Large intestine (tissue), 3 donors: ENCODE measurements at regions not wholly inside any gene's neighbourhood (a gene's known extent, or its start where the extent isn't known, plus 50 kb on each side); places are given as distances from the start of the nearest gene placed in this dataset.
"Not testable (repeated sequence)": the region's sequence is repeated elsewhere in the genome, so short reads cannot be mapped to it uniquely, and the experiment has no call there.

Source experiments
- DNase-seq, 2 donors: peaks; one replicate each; pipeline versions ENCODE4 v3.0.0 to v3.0.0-alpha.2; 2013
- H3K27ac ChIP-seq: one replicate; pipeline ENCODE4 v1.5.1; 2013; ENCODE audit warnings: low read length
- H3K27me3 ChIP-seq: 2 replicates; pipeline ENCODE4 v1.6.1; 2013; ENCODE audit warnings: low read length; ENCODE audit not compliant: control insufficient read depth, insufficient read depth
- H3K36me3 ChIP-seq: 2 replicates; pipeline ENCODE4 v1.6.1; 2013; ENCODE audit warnings: low read length; ENCODE audit not compliant: control insufficient read depth, insufficient read depth
- H3K4me1 ChIP-seq: one replicate; pipeline ENCODE4 v1.6.1; 2013; ENCODE audit warnings: low read length; ENCODE audit not compliant: control insufficient read depth, insufficient read depth
- H3K4me3 ChIP-seq: one replicate; pipeline ENCODE4 v1.5.1; 2013; ENCODE audit warnings: low read length
- H3K9me3 ChIP-seq: one replicate; pipeline ENCODE4 v1.6.1; 2013; ENCODE audit warnings: mild to moderate bottlenecking, low read depth, low read length, moderate library complexity; ENCODE audit not compliant: control insufficient read depth
- WGBS: methylation state at CpG from one replicate; pipeline ENCODE4 v1.1.5; 2013; ENCODE audit warnings: low lambda C conversion rate; ENCODE audit not compliant: insufficient coverage; 5-methylcytosine and 5-hydroxymethylcytosine counted together

DNA sequence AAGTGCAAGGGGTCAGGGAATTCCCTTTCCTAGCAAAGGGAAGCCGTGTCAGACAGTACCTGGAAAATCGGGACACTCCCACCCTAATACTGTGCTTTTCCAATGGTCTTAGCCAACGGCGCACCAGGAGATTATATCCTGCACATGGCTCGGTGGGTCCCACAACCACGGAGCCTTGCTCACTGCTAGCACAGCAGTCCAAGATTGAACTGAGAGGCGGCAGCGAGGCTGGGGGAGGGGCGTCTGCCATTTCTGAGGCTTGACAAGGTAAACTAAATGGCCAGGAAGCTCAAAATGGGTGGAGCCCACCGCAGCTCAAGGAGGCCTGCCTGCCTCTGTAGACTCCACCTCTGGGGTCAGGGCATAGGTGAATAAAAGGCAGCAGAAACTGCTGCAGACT, 76.5 kb upstream of the LINC00632 start:
- DNase-seq, H3K4me1 ChIP-seq, H3K27ac ChIP-seq, H3K36me3 ChIP-seq, H3K4me3 ChIP-seq, H3K9me3 ChIP-seq, H3K27me3 ChIP-seq: not testable (repeated sequence)
- no CpG with 5 or more reads among the region's 10 CpGs for WGBS

DNA sequence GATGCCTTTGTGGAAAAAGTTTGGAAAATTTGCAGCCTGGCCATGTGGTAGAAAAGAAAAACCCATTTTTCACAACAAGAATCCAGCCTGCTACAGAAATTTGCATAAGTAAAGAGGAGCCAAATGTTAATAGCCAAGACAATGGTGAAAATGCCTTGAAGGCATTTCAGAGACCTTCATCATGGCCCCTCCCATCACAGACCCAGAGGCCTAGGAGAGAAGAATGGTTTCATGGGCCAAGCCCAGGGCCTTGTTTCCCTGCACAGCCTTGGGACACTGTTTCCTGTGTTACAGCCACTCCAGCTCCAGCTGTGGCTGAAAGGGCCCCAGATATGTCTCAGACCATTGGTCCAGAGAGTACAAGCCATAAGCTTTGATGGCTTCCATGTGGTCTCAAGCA, 101.4 kb upstream of the LINC00632 start:
- no peak for DNase-seq
- H3K9me3 ChIP-seq = no peaks in the 10 kb centered on the region
- no peak overlapping the region for H3K4me3 ChIP-seq
- H3K4me1 ChIP-seq = no peaks in the 10 kb centered on the region
- H3K36me3 ChIP-seq = no peaks in the 10 kb centered on the region
- no peaks in the 10 kb centered on the region for H3K27me3 ChIP-seq
- H3K27ac ChIP-seq = no peak overlapping the region

DNA sequence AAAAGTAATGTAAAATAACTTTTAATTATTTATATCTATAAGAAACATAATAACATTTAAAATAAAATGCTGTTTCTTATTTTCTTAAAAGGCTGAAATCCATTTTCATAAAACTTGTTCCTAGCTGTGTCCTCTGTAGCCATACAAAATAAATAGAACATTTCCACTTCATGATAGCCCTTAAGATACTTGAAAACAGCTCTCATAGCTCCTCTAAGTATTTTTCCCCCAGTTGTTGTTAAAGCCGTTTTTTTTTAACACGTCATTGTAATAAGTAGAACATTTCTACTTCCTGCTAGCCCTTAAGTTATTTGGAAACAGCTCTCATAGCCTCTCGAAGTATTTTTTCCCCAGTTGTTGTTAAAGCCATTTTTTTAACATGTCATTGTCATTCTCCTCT, 97.3 kb upstream of the SOX3 start:
- H3K9me3 ChIP-seq = no peaks in the 10 kb centered on the region
- H3K4me1 ChIP-seq = no peaks in the 10 kb centered on the region
- 67% methylated on average over 2 of the region's 3 CpGs for WGBS
- no peak for DNase-seq
- H3K36me3 ChIP-seq = no peaks in the 10 kb centered on the region
- H3K4me3 ChIP-seq = no peak overlapping the region
- no peaks in the 10 kb centered on the region for H3K27me3 ChIP-seq
- no peak overlapping the region for H3K27ac ChIP-seq

DNA sequence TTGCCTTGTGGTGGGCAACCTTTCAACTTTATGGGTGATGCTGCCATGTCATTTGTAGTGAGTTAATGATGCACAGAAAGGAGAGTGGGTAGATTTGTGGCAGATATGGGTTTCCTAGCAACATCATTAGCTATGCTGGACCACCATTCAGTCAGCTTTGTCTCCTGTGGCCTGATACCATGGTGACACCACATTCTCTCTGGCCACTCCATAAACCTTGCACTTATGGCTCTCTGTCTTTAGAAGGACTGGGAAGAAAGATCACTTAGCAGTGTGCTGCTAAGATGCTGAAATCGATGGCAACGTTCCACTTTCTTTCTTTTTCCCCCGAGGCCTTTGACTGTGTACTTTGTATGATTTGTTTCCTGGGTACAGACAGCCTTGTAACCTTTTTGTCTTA, 95.0 kb upstream of the SOX3 start:
- Histone ChIP-seq H3K4me3 (no peak overlapping the region), H3K27ac (no peak overlapping the region), H3K4me1 (no peaks in the 10 kb centered on the region), H3K9me3 (no peaks in the 10 kb centered on the region), H3K36me3 (no peaks in the 10 kb centered on the region), H3K27me3 (no peaks in the 10 kb centered on the region)
- DNase-seq = no peak
- WGBS = no CpG with 5 or more reads among the region's 3 CpGs

DNA sequence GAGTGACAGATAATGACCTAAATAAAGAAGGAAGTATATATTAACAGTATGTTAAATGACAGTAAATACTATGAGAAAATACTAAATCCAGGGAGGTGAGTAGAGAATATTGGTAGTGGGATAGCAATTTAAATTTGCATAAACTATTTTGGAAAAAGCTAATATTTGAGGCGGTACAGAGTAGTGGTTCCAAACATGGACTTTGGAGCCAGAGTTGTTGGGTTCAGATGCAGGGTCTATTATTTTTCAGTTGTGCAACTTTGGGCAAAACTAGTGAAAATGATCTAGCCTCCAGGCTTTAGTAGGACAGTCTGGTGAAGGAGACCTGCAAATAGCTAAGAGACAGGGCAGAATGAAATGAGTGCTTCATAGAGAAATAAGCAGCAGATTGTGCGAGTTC, 84.8 kb upstream of the SOX3 start:
- DNase-seq = no peak
- Histone ChIP-seq H3K27me3 (no peaks in the 10 kb centered on the region), H3K9me3 (no peaks in the 10 kb centered on the region), H3K4me3 (no peak overlapping the region), H3K4me1 (no peaks in the 10 kb centered on the region), H3K36me3 (no peaks in the 10 kb centered on the region), H3K27ac (no peak overlapping the region)
- WGBS = no CpG with 5 or more reads among the region's 2 CpGs

DNA sequence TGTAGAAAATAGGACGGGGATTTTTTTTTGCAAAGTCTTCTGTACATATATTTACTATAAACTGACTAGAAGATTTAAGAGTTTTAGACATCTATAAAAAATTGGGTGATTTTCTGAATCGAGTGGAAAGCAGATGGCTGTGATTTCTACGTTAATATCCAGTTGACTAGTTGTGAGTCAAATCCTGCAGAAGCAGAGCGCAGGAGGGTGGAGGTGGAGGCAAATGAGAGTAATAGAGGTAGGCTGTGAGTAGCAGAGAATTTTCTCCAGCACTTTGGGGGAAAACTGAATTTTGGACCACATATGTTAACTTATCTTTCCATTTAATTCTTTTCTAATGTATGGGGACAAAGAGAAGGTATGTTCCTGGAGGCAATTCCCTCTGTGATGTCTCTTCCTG, 82.1 kb upstream of the SOX3 start:
- WGBS = no CpG with 5 or more reads among the region's 4 CpGs
- no peaks in the 10 kb centered on the region for H3K4me1 ChIP-seq
- H3K27ac ChIP-seq = no peak overlapping the region
- no peaks in the 10 kb centered on the region for H3K27me3 ChIP-seq
- no peak overlapping the region for H3K4me3 ChIP-seq
- H3K9me3 ChIP-seq = no peaks in the 10 kb centered on the region
- H3K36me3 ChIP-seq = no peaks in the 10 kb centered on the region
- no peak for DNase-seq

DNA sequence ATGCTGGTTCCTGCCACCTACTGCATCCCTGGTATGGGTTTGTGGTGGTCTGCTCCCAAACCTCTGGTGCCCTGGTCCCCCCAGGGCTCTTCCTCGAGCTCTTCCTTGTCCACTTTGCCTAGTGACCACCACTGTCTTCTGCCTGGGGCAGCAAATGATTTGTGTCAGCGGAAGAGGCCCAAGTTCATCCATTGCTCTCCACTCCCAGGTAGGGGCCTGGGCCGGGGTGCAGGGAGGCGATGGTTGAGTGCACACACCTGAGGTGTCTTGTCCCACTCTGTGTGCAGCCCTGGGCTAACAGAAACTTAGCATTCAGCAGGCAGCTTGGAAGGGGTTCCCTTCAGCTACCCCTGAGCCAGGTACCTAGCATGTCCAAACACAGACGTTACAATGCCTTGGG, 75.6 kb upstream of the SOX3 start:
- Histone ChIP-seq H3K4me3 (no peak overlapping the region), H3K27me3 (no peaks in the 10 kb centered on the region), H3K4me1 (no peaks in the 10 kb centered on the region), H3K36me3 (no peaks in the 10 kb centered on the region), H3K27ac (no peak overlapping the region), H3K9me3 (no peaks in the 10 kb centered on the region)
- WGBS = no CpG with 5 or more reads among the region's 5 CpGs
- DNase-seq = no peak

DNA sequence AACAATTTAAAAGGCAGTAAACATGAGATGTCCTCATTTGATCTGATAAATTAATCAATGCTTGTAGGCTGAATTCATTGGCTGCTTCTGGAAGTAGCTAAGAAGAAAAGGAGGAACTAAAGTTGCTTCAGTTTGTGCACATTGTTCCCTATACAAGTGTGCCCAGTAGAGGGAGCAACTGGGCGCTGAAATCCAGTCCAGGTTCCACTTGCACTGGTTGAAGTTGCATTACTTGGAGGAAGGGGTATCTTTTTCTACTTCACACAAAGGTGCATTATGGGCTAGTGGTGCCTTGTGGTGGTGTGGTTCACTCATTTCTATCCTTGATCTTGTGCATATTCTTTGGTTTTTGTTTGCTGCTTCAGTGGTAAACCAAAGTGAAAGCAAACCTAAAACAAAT, 67.9 kb upstream of the SOX3 start:
- Histone ChIP-seq H3K36me3 (no peaks in the 10 kb centered on the region), H3K9me3 (no peaks in the 10 kb centered on the region), H3K4me3 (no peak overlapping the region), H3K27ac (no peak overlapping the region), H3K27me3 (no peaks in the 10 kb centered on the region), H3K4me1 (no peaks in the 10 kb centered on the region)
- no CpG with 5 or more reads among the region's 1 CpG for WGBS
- DNase-seq = peak; percentile 2 to 6

DNA sequence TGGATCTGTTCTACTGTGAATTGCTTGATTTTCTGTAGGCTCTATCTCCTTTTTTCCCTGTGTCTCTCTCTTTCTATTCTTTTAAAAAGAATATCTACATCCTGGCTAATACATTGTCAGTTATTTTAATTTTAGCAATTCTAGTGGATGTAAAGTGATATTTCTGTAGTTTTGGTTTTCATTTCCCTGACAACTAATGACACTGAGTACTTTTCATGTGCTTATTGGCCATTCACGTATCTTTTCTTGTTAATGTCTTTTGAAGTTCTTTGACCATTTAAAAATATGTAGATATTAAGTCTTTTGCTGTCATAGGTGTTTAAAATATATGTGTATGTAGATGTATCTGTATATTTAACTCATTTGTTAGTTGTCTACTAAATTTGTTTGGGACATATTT, 59.0 kb upstream of the SOX3 start:
- WGBS = 100% methylated on average over 1 of the region's 1 CpG
- Histone ChIP-seq H3K9me3 (no peaks in the 10 kb centered on the region), H3K36me3 (no peaks in the 10 kb centered on the region), H3K27me3 (no peaks in the 10 kb centered on the region), H3K4me3 (no peak overlapping the region), H3K4me1 (no peaks in the 10 kb centered on the region), H3K27ac (no peak overlapping the region)
- DNase-seq = no peak
